ENCODE measurements at regions not wholly inside any gene's neighbourhood (a gene's known extent, or its start where the extent isn't known, plus 50 kb on each side); places are given as distances from the start of the nearest gene placed in this dataset.
A peak's percentile ranks its signal among the peaks of the same experiment; 100 is the strongest.
"Not testable (repeated sequence)": the region's sequence is repeated elsewhere in the genome, so short reads cannot be mapped to it uniquely, and the experiment has no call there.

- H3K4me3 ChIP-seq = no peak overlapping the region
- intact Hi-C loops (cut with DNase I) = no loop called here
- no peaks in the 10 kb centered on the region for H3K4me1 ChIP-seq
- no peaks in the 10 kb centered on the region for H3K9me3 ChIP-seq
- ATAC-seq = peak; percentile 41
- H3K36me3 ChIP-seq = no peaks in the 10 kb centered on the region
- no peak overlapping the region for H3K27ac ChIP-seq
- TF ChIP-seq, protein P1, sequence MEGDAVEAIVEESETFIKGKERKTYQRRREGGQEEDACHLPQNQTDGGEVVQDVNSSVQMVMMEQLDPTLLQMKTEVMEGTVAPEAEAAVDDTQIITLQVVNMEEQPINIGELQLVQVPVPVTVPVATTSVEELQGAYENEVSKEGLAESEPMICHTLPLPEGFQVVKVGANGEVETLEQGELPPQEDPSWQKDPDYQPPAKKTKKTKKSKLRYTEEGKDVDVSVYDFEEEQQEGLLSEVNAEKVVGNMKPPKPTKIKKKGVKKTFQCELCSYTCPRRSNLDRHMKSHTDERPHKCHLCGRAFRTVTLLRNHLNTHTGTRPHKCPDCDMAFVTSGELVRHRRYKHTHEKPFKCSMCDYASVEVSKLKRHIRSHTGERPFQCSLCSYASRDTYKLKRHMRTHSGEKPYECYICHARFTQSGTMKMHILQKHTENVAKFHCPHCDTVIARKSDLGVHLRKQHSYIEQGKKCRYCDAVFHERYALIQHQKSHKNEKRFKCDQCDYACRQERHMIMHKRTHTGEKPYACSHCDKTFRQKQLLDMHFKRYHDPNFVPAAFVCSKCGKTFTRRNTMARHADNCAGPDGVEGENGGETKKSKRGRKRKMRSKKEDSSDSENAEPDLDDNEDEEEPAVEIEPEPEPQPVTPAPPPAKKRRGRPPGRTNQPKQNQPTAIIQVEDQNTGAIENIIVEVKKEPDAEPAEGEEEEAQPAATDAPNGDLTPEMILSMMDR (IDR thresholded peaks at IDR 0.05) = no peak
- H3K27me3 ChIP-seq = no peaks in the 10 kb centered on the region
- no peak for DNase-seq
These were observed 619.9 kb downstream of the KIF4B start for GRCh38 chr5:155633338-155633957.

DNA sequence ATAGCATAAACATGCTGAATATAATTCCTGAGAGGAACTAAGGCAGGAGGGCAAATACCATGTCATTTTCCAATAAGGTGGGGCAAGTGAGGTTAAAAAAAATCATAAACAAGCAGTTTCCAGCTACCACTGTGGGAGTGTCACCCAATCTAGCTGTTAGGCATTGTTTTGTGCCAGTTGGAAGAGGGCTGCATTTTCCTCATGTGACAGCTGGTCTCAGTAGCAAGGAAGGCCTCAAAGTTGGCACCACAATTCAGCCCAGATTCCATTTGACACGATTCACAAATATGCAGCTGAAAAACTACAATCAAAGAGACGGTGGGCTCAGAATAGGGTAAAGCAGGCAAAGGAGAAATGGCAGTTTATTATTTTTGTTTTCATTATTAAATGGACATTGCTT lies 636.1 kb downstream of the KIF4B start:
- H3K4me1 ChIP-seq = no peaks in the 10 kb centered on the region
- ATAC-seq = no peak
- no peak overlapping the region for H3K4me3 ChIP-seq
- TF ChIP-seq, protein P1 (IDR thresholded peaks at IDR 0.05) = no peak
- no peak for DNase-seq
- no peaks in the 10 kb centered on the region for H3K9me3 ChIP-seq
- intact Hi-C loops (cut with DNase I) = no loop called here
- H3K27me3 ChIP-seq = no peaks in the 10 kb centered on the region
- no peaks in the 10 kb centered on the region for H3K36me3 ChIP-seq
- H3K27ac ChIP-seq = no peak overlapping the region

GRCh38 chr5:155655569-155655968 lies 642.0 kb downstream of the KIF4B start:
- H3K27ac ChIP-seq = no peak overlapping the region
- TF ChIP-seq, protein P1 (IDR thresholded peaks at IDR 0.05) = no peak
- H3K27me3 ChIP-seq = no peaks in the 10 kb centered on the region
- ATAC-seq (no peak), DNase-seq (no peak)
- no peaks in the 10 kb centered on the region for H3K9me3 ChIP-seq
- H3K4me3 ChIP-seq = no peak overlapping the region
- no peaks in the 10 kb centered on the region for H3K4me1 ChIP-seq
- no peaks in the 10 kb centered on the region for H3K36me3 ChIP-seq
- intact Hi-C loops (cut with DNase I) = no loop called here

GRCh38 chr5:155661859-155662258 lies 648.3 kb downstream of the KIF4B start:
- intact Hi-C loops (cut with DNase I) = no loop called here
- ATAC-seq = no peak
- DNase-seq = no peak

DNA sequence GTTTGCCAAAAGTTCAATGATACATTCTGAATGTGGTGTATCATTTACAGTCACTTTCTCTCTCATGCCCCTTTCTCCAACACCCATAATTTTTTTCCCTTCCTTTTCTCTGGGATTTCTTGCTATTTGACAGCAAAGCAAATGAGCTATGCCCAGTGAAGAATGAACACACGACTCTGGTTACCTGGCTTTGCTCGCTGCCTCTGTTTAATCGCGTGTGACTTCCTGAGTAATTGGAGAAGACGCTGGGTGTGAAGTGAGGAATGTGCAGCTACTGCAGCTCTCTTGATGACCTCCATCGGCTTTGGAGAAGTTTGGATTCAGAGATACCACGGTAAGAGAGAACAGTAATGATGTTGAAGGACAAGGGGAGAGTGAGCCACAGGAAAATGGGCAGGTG lies 651.8 kb downstream of the KIF4B start:
- intact Hi-C loops (cut with DNase I) = no loop called here
- H3K27me3 ChIP-seq = no peaks in the 10 kb centered on the region
- TF ChIP-seq, protein P1 (IDR thresholded peaks at IDR 0.05) = no peak

More at GRCh38 chr5:155661859-155662258, 648.3 kb downstream of the KIF4B start:
- H3K36me3 ChIP-seq = no peaks in the 10 kb centered on the region
- no peak overlapping the region for H3K27ac ChIP-seq
- H3K4me1 ChIP-seq = no peaks in the 10 kb centered on the region
- no peaks in the 10 kb centered on the region for H3K27me3 ChIP-seq
- TF ChIP-seq, protein P1 (IDR thresholded peaks at IDR 0.05) = no peak
- H3K9me3 ChIP-seq = no peaks in the 10 kb centered on the region
- no peak overlapping the region for H3K4me3 ChIP-seq

GRCh38 chr5:155672001-155672400 lies 655.0 kb upstream of the SGCD start:
- intact Hi-C loops (cut with DNase I); H3K36me3 ChIP-seq; DNase-seq; ATAC-seq; H3K9me3 ChIP-seq; H3K4me1 ChIP-seq; H3K27me3 ChIP-seq; H3K4me3 ChIP-seq; H3K27ac ChIP-seq: not testable (repeated sequence)

More for the DNA sequence above, 651.8 kb downstream of the KIF4B start:
- Histone ChIP-seq H3K27ac (no peak overlapping the region), H3K9me3 (no peaks in the 10 kb centered on the region), H3K4me1 (no peaks in the 10 kb centered on the region), H3K36me3 (no peaks in the 10 kb centered on the region), H3K4me3 (no peak overlapping the region)
- ATAC-seq (no peak), DNase-seq (no peak)
